ENCODE measurements at regions not wholly inside any gene's neighbourhood (a gene's known extent, or its start where the extent isn't known, plus 50 kb on each side); places are given as distances from the start of the nearest gene placed in this dataset.

GRCh38 chrX:69226459-69227158 lies 61.4 kb upstream of the PJA1 start:
- no peak for DNase-seq (ENCODE audit: low read depth)

- no peak for DNase-seq (ENCODE audit: low read depth)
These were observed 57.1 kb upstream of the PJA1 start for GRCh38 chrX:69222103-69223090.

GRCh38 chrX:69221239-69222102 lies 56.2 kb upstream of the PJA1 start:
- DNase-seq (ENCODE audit: low read depth): no peak

- DNase-seq (ENCODE audit: low read depth): no peak
These were observed 53.2 kb upstream of the PJA1 start for GRCh38 chrX:69218407-69218997.

GRCh38 chrX:69216911-69217310 lies 51.7 kb upstream of the PJA1 start:
- DNase-seq (ENCODE audit: low read depth): no peak

- no peak for DNase-seq (ENCODE audit: low read depth)
These were observed 51.2 kb upstream of the PJA1 start for GRCh38 chrX:69216446-69216845.

GRCh38 chrX:69215161-69215875 lies 50.1 kb upstream of the PJA1 start:
- no peak for DNase-seq (ENCODE audit: low read depth)

All from GM04503 (cell line).